WTC11 (cell line): ENCODE measurements at regions not wholly inside any gene's neighbourhood (a gene's known extent, or its start where the extent isn't known, plus 50 kb on each side); places are given as distances from the start of the nearest gene placed in this dataset.

ENCODE experiments used
- ATAC-seq: fragments of 200-7000 bp; cut with Tn5 transposase; 2 replicates; pipeline ENCODE4 v1.10.0; 2021; ENCODE audit warnings: mild to moderate bottlenecking, moderate library complexity
- CTCF ChIA-PET: fragments of 300-600 bp; sonication (Branson Sonifier 250); formaldehyde crosslinking; loops from one replicate; lab custom pipeline; 2021; ENCODE audit warnings: antibody characterized with exemption; lab: Charles Lee
- POLR2A ChIA-PET: fragments of 350-600 bp; sonication (Branson Sonifier 250); formaldehyde crosslinking; loops from one replicate; lab custom pipeline; 2021; ENCODE audit warnings: antibody characterized with exemption; lab: Charles Lee
- DNase-seq: peaks from one replicate; pipeline ENCODE4 v3.0.0; 2021; ENCODE audit warnings: low spot score
- H3K27ac Mint-ChIP-seq: 2 replicates; pipeline ENCODE4 v1.8.0; 2021; ENCODE audit warnings: mixed read lengths
- H3K27me3 Mint-ChIP-seq: 2 replicates; pipeline ENCODE4 v1.8.0; 2021; ENCODE audit warnings: low read depth, mild to moderate bottlenecking, moderate library complexity, mixed read lengths
- H3K36me3 Mint-ChIP-seq: 2 replicates; pipeline ENCODE4 v1.8.0; 2021; ENCODE audit warnings: mixed read lengths
- H3K4me1 Mint-ChIP-seq: 2 replicates; pipeline ENCODE4 v1.8.0; 2022; ENCODE audit warnings: mixed read lengths
- H3K4me3 Mint-ChIP-seq: 2 replicates; pipeline ENCODE4 v1.8.0; 2021; ENCODE audit warnings: mild to moderate bottlenecking, moderate library complexity, mixed read lengths
- H3K9me3 Mint-ChIP-seq: 2 replicates; pipeline ENCODE4 v1.8.0; 2021; ENCODE audit warnings: mixed read lengths
- CREB1 ChIP-seq: sonication (generic); formaldehyde crosslinking; IDR thresholded peaks from 2 replicates; pipeline ENCODE4 v1.8.0; 2023; ENCODE audit warnings: mild to moderate bottlenecking, missing genetic modification reagents
- CREM ChIP-seq: sonication (generic); formaldehyde crosslinking; IDR thresholded peaks from 2 replicates; pipeline ENCODE4 v1.8.1; 2022; ENCODE audit warnings: mild to moderate bottlenecking, missing genetic modification reagents, moderate library complexity
- CTCF ChIP-seq: fragments of 200-600 bp; IDR thresholded peaks from 2 replicates; pipeline ENCODE4 v1.8.0; 2022; ENCODE audit warnings: antibody characterized with exemption
- ESRRA ChIP-seq: sonication (generic); formaldehyde crosslinking; IDR thresholded peaks from 2 replicates; pipeline ENCODE4 v1.8.1; 2022; ENCODE audit warnings: mild to moderate bottlenecking, missing genetic modification reagents, borderline replicate concordance
- FOXK1 ChIP-seq: sonication (generic); formaldehyde crosslinking; IDR thresholded peaks from 2 replicates; pipeline ENCODE4 v1.8.0; 2022; ENCODE audit warnings: mild to moderate bottlenecking, moderate library complexity, missing genetic modification reagents
- GABPB1 ChIP-seq: sonication (generic); formaldehyde crosslinking; IDR thresholded peaks from 2 replicates; pipeline ENCODE4 v1.8.1; 2023; ENCODE audit warnings: mild to moderate bottlenecking, missing genetic modification reagents
- GRHL2 ChIP-seq: fragments of 250-450 bp; sonication (Bioruptor Pico); IDR thresholded peaks from 2 replicates; pipeline ENCODE4 v1.8.0; 2022; ENCODE audit warnings: mild to moderate bottlenecking, moderate library complexity; ENCODE audit not compliant: insufficient replicate concordance, severe bottlenecking
- HMGA2 ChIP-seq: fragments of 250-450 bp; sonication (Bioruptor Pico); IDR thresholded peaks from 2 replicates; pipeline ENCODE4 v1.4.0; 2021; ENCODE audit warnings: mild to moderate bottlenecking, moderate library complexity
- NFATC4 ChIP-seq: fragments of 250-450 bp; sonication (Bioruptor Pico); IDR thresholded peaks from 2 replicates; pipeline ENCODE4 v1.9.0; 2021; ENCODE audit warnings: mild to moderate bottlenecking
- NFE2L1 ChIP-seq: sonication (generic); formaldehyde crosslinking; IDR thresholded peaks from 2 replicates; pipeline ENCODE4 v1.8.1; 2023; ENCODE audit warnings: missing genetic modification reagents
- OVOL2 ChIP-seq: fragments of 250-450 bp; sonication (Bioruptor Pico); IDR thresholded peaks from 2 replicates; pipeline ENCODE4 v1.9.0; 2021; ENCODE audit warnings: mild to moderate bottlenecking, borderline replicate concordance
- PRDM15 ChIP-seq: sonication (generic); formaldehyde crosslinking; IDR thresholded peaks from 2 replicates; pipeline ENCODE4 v1.8.0; 2022; ENCODE audit warnings: missing genetic modification reagents
- PRRX2 ChIP-seq: fragments of 250-450 bp; sonication (Bioruptor Pico); IDR thresholded peaks from 2 replicates; pipeline ENCODE4 v1.8.0; 2021; ENCODE audit warnings: mild to moderate bottlenecking
- RELA ChIP-seq: sonication (generic); formaldehyde crosslinking; IDR thresholded peaks from 2 replicates; pipeline ENCODE4 v1.8.1; 2022; ENCODE audit warnings: missing genetic modification reagents, mild to moderate bottlenecking, borderline replicate concordance
- SOX15 ChIP-seq: fragments of 250-450 bp; sonication (Bioruptor Pico); IDR thresholded peaks from 2 replicates; pipeline ENCODE4 v1.9.0; 2021; ENCODE audit warnings: mild to moderate bottlenecking
- TCF7 ChIP-seq: sonication (generic); formaldehyde crosslinking; IDR thresholded peaks from 2 replicates; pipeline ENCODE4 v1.8.0; 2022; ENCODE audit warnings: mild to moderate bottlenecking, low read depth, missing genetic modification reagents, moderate library complexity
- USF1 ChIP-seq: sonication (generic); formaldehyde crosslinking; IDR thresholded peaks from 2 replicates; pipeline ENCODE4 v1.8.0; 2022; ENCODE audit warnings: mild to moderate bottlenecking, missing genetic modification reagents
- ZBTB21 ChIP-seq: sonication (generic); formaldehyde crosslinking; IDR thresholded peaks from 2 replicates; pipeline ENCODE4 v1.8.1; 2023; ENCODE audit warnings: mild to moderate bottlenecking, missing genetic modification reagents, borderline replicate concordance
- ZNF138 ChIP-seq: sonication (generic); formaldehyde crosslinking; conservative IDR thresholded peaks from 2 replicates; pipeline ENCODE4 v1.8.1; 2022; ENCODE audit warnings: mild to moderate bottlenecking, moderate library complexity, missing genetic modification reagents
- ZNF416 ChIP-seq: fragments of 250-450 bp; sonication (Bioruptor Pico); IDR thresholded peaks from 2 replicates; pipeline ENCODE4 v1.9.0; 2021; ENCODE audit warnings: mild to moderate bottlenecking, inconsistent platforms
- ZNF532 ChIP-seq: fragments of 250-450 bp; sonication (Bioruptor Pico); IDR thresholded peaks from 2 replicates; pipeline ENCODE4 v1.9.0; 2021; ENCODE audit warnings: mild to moderate bottlenecking, borderline replicate concordance
- ZSCAN18 ChIP-seq: fragments of 250-450 bp; sonication (Bioruptor Pico); IDR thresholded peaks from 2 replicates; pipeline ENCODE4 v2.1.2; 2022; ENCODE audit warnings: mild to moderate bottlenecking, moderate library complexity

GRCh38 chr4:31416498-31416897 is 696.3 kb downstream of the PCDH7 start (continued):
- no peak for TF ChIP-seq USF1
- TF ChIP-seq ZSCAN18 (CRISPR knock-in tag), result no peak
- TF ChIP-seq NFATC4, result no peak
- no peak for TF ChIP-seq RELA (CRISPR knock-in tag)
- TF ChIP-seq, all 79 proteins: peak for 0

GRCh38 chr4:31417040-31417439 is 696.9 kb downstream of the PCDH7 start:
- H3K36me3 Mint-ChIP-seq, result no peaks in the 10 kb centered on the region
- no peak for DNase-seq
- peaks cover 2% of the 10 kb centered on the region; the same call in 1 of the 2 replicates for H3K4me1 Mint-ChIP-seq
- no peak overlapping the region for H3K27ac Mint-ChIP-seq
- ChIA-PET POLR2A (no interaction called here), CTCF (no interaction called here)
- TF ChIP-seq PRDM15 (CRISPR knock-in tag) (no peak), ESRRA (no peak), GRHL2 (CRISPR knock-in tag) (no peak), ZNF416 (CRISPR knock-in tag) (no peak), FOXK1 (CRISPR knock-in tag) (no peak), RELA (CRISPR knock-in tag) (no peak), TCF7 (CRISPR knock-in tag) (no peak), GABPB1 (CRISPR knock-in tag) (no peak), ZBTB21 (CRISPR knock-in tag) (no peak), HMGA2 (CRISPR knock-in tag) (no peak), SOX15 (CRISPR knock-in tag) (no peak)
- TF ChIP-seq, all 79 proteins: peak for 0
- no peaks in the 10 kb centered on the region for H3K27me3 Mint-ChIP-seq
- no peak for ATAC-seq
- H3K4me3 Mint-ChIP-seq, result no peak overlapping the region
- no peaks in the 10 kb centered on the region for H3K9me3 Mint-ChIP-seq

- Mint-ChIP-seq H3K27ac (no peak overlapping the region), H3K4me1 (no peaks in the 10 kb centered on the region), H3K36me3 (no peaks in the 10 kb centered on the region), H3K4me3 (no peak overlapping the region), H3K27me3 (no peaks in the 10 kb centered on the region), H3K9me3 (no peaks in the 10 kb centered on the region)
- no peak for DNase-seq
- ATAC-seq, result no peak
- ChIA-PET CTCF (no interaction called here), POLR2A (no interaction called here)
- TF ChIP-seq ZNF138 (CRISPR knock-in tag) (no peak), PRRX2 (CRISPR knock-in tag) (no peak), OVOL2 (CRISPR knock-in tag) (no peak), ZNF532 (CRISPR knock-in tag) (no peak), GRHL2 (CRISPR knock-in tag) (no peak), CREB1 (CRISPR knock-in tag) (no peak), CTCF (no peak), GABPB1 (CRISPR knock-in tag) (no peak), NFE2L1 (CRISPR knock-in tag) (no peak), CREM (CRISPR knock-in tag) (no peak)
Measured at GRCh38 chr4:31422006-31422405, 701.8 kb downstream of the PCDH7 start.
